HFF-Myc (cell line): ENCODE measurements at regions not wholly inside any gene's neighbourhood (a gene's known extent, or its start where the extent isn't known, plus 50 kb on each side); places are given as distances from the start of the nearest gene placed in this dataset.

Source experiments
- DNase-seq: peaks from one replicate; pipeline ENCODE4 v3.0.0-alpha.2; 2011; ENCODE audit warnings: low read depth; ENCODE audit errors: extremely low read depth
- H3K4me3 ChIP-seq: replicated peaks from 2 replicates; pipeline ENCODE4 v1.5.1; 2011; ENCODE audit warnings: low read depth, mild to moderate bottlenecking, control low read depth, low read length
- TF ChIP-seq, protein P1 (sequence below): IDR thresholded peaks from 2 replicates; pipeline ENCODE4 v1.5.1; 2012; ENCODE audit warnings: mild to moderate bottlenecking, low read depth, low read length, control low read depth; ENCODE audit errors: missing control alignments

DNA sequence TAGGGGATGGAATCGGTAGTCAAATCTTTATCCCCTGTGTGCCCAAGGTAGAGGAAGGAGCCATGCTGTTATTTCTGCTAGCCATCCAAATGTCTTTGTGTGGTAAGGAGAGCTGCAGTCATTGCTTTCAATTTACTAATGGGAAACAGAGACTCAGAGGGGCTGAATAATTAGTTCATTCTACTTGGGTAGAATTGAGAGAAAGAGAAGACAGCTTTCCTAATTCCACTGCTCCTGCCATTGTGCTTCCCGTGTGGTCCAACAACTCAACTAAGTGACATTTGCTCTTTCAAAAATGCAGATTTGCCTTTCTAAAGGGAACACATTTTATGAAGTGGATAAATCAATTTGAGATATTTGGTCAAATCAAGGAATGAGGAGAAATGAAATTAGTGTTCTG is 136.1 kb downstream of the AQP4 start:
- DNase-seq, result no peak
- TF ChIP-seq, protein P1, sequence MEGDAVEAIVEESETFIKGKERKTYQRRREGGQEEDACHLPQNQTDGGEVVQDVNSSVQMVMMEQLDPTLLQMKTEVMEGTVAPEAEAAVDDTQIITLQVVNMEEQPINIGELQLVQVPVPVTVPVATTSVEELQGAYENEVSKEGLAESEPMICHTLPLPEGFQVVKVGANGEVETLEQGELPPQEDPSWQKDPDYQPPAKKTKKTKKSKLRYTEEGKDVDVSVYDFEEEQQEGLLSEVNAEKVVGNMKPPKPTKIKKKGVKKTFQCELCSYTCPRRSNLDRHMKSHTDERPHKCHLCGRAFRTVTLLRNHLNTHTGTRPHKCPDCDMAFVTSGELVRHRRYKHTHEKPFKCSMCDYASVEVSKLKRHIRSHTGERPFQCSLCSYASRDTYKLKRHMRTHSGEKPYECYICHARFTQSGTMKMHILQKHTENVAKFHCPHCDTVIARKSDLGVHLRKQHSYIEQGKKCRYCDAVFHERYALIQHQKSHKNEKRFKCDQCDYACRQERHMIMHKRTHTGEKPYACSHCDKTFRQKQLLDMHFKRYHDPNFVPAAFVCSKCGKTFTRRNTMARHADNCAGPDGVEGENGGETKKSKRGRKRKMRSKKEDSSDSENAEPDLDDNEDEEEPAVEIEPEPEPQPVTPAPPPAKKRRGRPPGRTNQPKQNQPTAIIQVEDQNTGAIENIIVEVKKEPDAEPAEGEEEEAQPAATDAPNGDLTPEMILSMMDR, result no peak
- H3K4me3 ChIP-seq, result no peak overlapping the region

DNA sequence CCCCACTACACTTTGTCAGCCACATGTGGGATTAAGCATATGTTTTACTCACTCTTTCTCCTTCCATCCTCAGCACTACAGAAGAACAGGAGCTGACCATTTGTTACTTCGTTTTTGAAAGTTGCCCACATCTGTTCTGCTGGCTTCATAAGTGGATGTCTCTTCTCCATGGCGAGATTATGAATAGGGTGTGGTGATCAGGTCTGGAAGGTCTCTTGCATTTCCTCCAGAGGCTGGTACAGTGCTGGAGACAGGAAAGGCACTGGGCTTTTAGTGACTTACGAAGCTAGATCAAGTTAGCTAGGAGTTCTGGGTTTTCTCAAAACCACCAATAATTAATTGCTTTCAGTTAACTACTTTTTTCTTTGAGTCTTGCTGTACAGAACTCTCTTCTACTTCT is 136.5 kb downstream of the AQP4 start:
- DNase-seq, result no peak
- H3K4me3 ChIP-seq, result no peak overlapping the region
- TF ChIP-seq, protein P1, result no peak

DNA sequence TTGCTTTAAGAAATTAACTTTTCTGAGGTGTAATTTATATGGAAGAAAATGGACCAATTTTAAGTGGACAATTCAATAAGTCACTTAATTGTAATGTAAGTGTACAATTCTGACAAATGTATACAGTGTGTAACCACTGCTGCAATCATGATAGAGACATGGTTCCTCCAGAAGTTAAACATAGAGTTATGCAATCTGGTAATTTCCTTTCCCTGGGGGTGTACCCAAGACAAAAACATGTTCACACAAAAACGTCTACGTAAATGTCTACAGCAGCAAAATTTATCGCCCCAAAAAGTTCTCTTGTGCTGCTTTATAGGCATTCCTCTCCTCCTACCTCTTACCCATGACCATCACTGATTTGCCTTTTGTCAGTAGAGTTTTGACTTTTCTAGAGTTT is 141.5 kb downstream of the AQP4 start:
- no peak overlapping the region for H3K4me3 ChIP-seq
- TF ChIP-seq, protein P1, result no peak
- no peak for DNase-seq

DNA sequence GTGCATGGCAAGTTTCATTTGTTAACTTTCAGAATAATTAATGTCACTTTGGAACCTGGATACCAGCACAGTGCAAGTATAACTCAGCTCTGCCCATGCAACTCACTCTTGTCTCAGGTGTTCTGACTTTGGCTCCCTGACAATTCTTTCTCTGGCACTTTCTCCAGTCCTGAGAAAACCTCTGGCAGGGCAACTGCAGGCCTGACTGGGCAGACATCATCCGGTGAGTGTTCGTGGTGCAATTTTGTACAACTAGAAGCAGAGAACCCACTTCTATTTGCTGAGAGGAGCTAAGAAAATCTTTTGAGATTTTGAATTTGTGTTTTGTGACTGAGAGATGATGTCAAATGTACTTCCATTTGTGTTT is 143.0 kb downstream of the AQP4 start:
- DNase-seq, result no peak
- no peak overlapping the region for H3K4me3 ChIP-seq
- TF ChIP-seq, protein P1, result no peak

DNA sequence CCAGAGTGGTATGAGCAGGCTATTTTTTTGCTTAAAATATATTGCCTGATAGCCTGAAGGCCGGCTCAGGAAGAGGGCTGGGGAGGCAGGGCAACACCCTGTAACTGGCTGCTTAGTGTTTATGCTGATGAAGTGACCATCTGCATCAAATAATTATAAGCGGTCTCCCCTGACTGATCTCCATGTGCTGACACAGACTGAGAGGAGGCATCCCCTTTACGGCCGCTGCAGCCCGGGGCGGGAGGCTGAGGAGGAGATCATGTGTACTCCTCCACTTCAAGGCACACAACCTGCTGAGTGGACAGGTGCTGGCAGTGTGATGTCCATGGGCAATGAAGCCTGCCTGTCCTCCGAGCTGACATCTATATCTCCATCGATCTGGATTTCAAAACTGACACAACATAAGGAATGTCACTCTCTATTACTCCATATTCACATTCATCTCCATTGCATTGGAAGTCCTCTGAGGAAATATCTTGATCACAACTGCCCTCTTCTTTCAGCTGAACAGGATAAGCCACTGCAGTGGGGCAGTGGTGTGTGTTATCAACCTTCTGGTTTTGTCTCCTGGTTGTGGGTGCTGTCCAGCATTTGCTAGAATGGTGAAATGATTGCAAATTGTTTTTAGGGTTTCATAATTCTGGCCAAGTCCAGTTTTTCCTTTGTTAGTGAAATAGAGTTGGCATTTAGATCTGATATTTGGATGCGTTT is 143.5 kb downstream of the AQP4 start:
- H3K4me3 ChIP-seq, result no peak overlapping the region
- TF ChIP-seq, protein P1, result no peak
- no peak for DNase-seq

DNA sequence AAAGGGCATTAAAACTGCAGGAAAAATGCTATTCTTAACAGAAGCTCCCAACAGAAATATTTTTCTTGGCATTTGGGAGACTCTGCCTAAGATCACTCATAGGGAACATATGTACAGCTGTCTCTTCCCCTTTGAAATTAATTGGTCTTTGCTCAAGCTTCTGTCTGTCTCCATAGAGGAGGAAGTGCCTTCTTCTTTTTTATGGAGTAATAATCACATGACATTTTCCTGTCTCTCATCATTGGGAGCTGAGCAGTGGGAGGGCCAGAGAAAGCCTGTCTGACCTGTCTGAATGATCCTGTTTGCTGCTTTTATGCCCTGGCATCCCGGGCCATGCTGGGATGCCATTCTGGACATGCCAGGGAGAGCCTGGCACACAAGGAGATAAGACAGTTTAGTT is 145.6 kb downstream of the AQP4 start:
- TF ChIP-seq, protein P1, result no peak
- DNase-seq, result no peak

More for the DNA sequence above, 145.6 kb downstream of the AQP4 start:
- no peak overlapping the region for H3K4me3 ChIP-seq
